ENCODE measurements at regions not wholly inside any gene's neighbourhood (a gene's known extent, or its start where the extent isn't known, plus 50 kb on each side); places are given as distances from the start of the nearest gene placed in this dataset.

GRCh38 chr20:3330046-3330741 lies 77.3 kb downstream of the DNAAF9 start:
- TF ChIP-seq POLR2AphosphoS5 (IDR thresholded peaks at IDR 0.05; ENCODE audit: low read depth) (no peak), CTCF (conservative IDR thresholded peaks at IDR 0.05; ENCODE audit: low read depth in 2 of 2) (peak in 1 of 2 experiments; percentile 36; a peak in 2 of 4 replicates), REST (IDR thresholded peaks at IDR 0.05; ENCODE audit: unreplicated experiment) (no peak), ZNF331 (CRISPR knock-in tag; IDR thresholded peaks at IDR 0.05; ENCODE audit: low read depth) (no peak), EZH2 (IDR thresholded peaks at IDR 0.05; ENCODE audit: low read depth, unreplicated experiment) (no peak), EZH2phosphoT487 (IDR thresholded peaks at IDR 0.05; ENCODE audit: unreplicated experiment) (no peak), CREB1 (CRISPR knock-in tag; IDR thresholded peaks at IDR 0.05; ENCODE audit: low read depth) (no peak), NANOG (IDR thresholded peaks at IDR 0.05; ENCODE audit: borderline replicate concordance) (no peak), STAT1 (IDR thresholded peaks at IDR 0.05; ENCODE audit: unreplicated experiment) (no peak), ETS1 (IDR thresholded peaks at IDR 0.05) (no peak)
